ENCODE measurements at regions not wholly inside any gene's neighbourhood (a gene's known extent, or its start where the extent isn't known, plus 50 kb on each side); places are given as distances from the start of the nearest gene placed in this dataset.
A peak's percentile ranks its signal among the peaks of the same experiment; 100 is the strongest.
"Not testable (repeated sequence)": the region's sequence is repeated elsewhere in the genome, so short reads cannot be mapped to it uniquely, and the experiment has no call there.

DNA sequence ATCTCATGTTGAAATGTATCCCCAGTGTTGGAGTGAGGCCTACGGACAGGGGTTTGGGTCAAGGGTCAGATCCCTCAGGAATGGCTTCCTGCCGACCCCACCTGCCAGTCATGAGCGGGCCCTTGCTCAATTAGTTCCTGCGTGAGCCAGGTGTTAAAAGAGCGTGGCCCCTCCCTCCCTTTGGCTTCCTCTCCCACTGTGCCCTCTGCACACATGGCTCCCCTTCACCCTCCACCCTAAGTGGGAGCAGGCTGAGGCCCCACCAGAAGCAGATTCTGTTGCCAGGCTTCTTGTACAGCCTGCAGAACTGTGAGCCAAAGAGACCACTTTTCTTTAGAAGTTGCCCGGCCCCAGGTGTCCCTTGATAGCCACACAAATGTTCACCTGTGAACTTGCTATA lies 193.3 kb downstream of the NPIPB11 start:
- H3K4me3 ChIP-seq (ENCODE audit: low read depth, poor library complexity, severe bottlenecking); intact Hi-C loops (cut with DNase I; ENCODE audit: low total_unique reads): not testable (repeated sequence)
- DNase-seq (ENCODE audit: low spot score in 2 of 2): peak in 1 of 2 donors; percentile 62
- WGBS, 2 donors: 77 to 83% methylated on average over 5 of the region's 6 CpGs

DNA sequence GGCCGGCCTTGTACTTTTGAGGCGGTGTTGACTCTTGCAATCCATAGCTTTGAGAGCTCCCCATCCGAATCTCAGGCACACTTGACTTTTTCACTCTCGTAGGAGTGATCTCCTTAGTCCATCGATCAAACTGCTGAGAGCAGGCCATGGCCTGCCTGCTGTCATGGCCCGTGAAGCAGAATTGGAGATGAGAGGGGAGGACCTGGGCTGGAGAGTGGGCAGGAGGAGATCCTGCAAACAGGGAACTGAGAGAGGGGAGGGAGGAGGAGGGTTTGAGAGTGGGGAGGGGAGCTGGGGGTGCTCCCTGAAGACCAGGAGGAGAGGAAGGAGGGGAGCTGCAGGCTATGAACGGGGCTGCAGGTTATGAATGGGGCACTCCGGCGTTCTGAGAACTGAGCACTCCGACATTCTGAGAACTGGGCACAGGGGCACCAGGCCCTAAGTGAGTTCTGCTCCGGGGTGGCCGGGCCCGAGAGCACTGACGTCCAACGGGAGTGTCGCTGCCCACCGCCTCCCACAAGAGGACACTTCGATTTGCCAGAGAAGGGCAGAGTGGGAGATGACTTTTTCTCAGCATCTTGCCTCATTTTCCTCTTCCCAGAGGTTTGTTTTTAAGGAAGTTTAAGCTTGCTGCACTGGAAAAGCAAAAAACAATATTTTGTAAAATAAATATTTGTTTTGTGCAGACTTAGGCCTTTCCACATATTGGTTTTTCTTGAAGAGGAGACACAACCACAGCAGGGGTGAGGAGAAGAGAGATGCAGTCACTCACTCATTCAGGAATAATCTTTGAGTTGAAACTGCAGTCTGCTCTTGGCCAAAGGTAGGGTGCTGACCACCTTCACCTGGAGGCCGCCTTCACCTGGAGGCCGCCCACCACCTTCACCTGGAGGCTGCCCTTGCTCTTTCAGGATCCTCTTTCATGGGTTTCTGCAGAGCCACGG lies 194.2 kb downstream of the NPIPB11 start:
- 90 to 91% methylated on average over 21 of the region's 21 CpGs for WGBS, 2 donors
- intact Hi-C loops (cut with DNase I; ENCODE audit: low total_unique reads); H3K4me3 ChIP-seq (ENCODE audit: low read depth, poor library complexity, severe bottlenecking): not testable (repeated sequence)
- DNase-seq (ENCODE audit: low spot score in 2 of 2): peak in 1 of 2 donors; percentile 65

- 78% methylated on average over 12 of the region's 12 CpGs for WGBS, 2 donors
- H3K4me3 ChIP-seq (ENCODE audit: low read depth, poor library complexity, severe bottlenecking); intact Hi-C loops (cut with DNase I; ENCODE audit: low total_unique reads): not testable (repeated sequence)
- DNase-seq (ENCODE audit: low spot score in 2 of 2): peak in 1 of 2 donors; percentile 91
These were observed 195.1 kb downstream of the NPIPB11 start for GRCh38 chr16:29211456-29211855.

DNA sequence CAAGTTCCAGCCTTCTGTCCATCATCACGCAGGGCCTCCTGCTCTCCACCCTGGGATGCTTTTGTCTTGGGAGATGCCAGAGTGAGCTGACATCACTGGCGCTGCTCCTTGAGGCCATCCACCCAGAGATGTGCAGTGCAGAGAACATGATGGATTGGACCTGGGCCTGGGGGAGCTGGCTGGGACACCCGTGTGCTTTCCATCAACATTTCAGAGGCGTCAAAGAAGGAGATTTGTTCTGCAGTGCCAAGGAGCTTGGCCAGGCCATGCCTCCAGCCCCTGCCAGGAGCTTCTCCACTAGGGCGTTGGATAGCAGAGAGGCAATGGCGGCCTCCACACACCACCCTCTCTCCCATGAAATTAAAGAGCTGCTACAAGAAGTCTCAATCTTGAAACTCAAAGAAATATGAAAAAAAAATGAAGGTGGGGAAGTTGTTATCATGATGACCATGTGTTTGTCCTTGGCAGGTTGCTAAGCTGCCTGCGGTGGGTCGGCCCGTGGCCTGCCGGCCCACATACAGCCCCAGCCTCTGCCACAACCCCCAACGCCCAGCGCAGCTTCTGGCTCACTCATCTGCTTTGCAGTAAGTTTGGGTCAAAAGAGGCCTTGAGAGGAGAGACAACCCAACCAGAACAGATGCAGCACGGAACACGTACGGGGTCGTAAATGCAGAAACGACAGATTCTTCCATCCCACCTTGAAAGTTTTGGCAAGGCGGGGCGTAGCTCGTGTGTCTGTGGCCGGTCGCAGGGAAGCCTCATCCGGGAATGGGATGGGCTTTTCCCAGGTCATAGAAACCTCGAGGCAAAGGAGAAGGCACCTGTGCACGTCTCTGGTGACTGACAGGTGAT lies 196.0 kb downstream of the NPIPB11 start:
- H3K4me3 ChIP-seq (ENCODE audit: low read depth, poor library complexity, severe bottlenecking); intact Hi-C loops (cut with DNase I; ENCODE audit: low total_unique reads): not testable (repeated sequence)
- WGBS, 2 donors: 72 to 73% methylated on average over 21 to 22 of the region's 25 CpGs
- peak in 1 of 2 donors; percentile 73 for DNase-seq (ENCODE audit: low spot score in 2 of 2)

- H3K4me3 ChIP-seq (ENCODE audit: low read depth, poor library complexity, severe bottlenecking); intact Hi-C loops (cut with DNase I; ENCODE audit: low total_unique reads): not testable (repeated sequence)
- 73 to 74% methylated on average over 3 of the region's 3 CpGs for WGBS, 2 donors
- DNase-seq (ENCODE audit: low spot score in 2 of 2): peak in 1 of 2 donors; percentile 25
These were observed 200.4 kb downstream of the NPIPB11 start for GRCh38 chr16:29206120-29206519.

GRCh38 chr16:29205151-29205550 lies 201.4 kb downstream of the NPIPB11 start:
- intact Hi-C loops (cut with DNase I; ENCODE audit: low total_unique reads); H3K4me3 ChIP-seq (ENCODE audit: low read depth, poor library complexity, severe bottlenecking): not testable (repeated sequence)
- DNase-seq (ENCODE audit: low spot score in 2 of 2): peak in 1 of 2 donors; percentile 61
- WGBS, 2 donors: 84 to 95% methylated on average over 2 of the region's 2 CpGs

GRCh38 chr16:29204806-29205135 lies 201.7 kb downstream of the NPIPB11 start:
- peak in 1 of 2 donors; percentile 43 for DNase-seq (ENCODE audit: low spot score in 2 of 2)
- intact Hi-C loops (cut with DNase I; ENCODE audit: low total_unique reads): no loop called here
- TF ChIP-seq, protein P1, sequence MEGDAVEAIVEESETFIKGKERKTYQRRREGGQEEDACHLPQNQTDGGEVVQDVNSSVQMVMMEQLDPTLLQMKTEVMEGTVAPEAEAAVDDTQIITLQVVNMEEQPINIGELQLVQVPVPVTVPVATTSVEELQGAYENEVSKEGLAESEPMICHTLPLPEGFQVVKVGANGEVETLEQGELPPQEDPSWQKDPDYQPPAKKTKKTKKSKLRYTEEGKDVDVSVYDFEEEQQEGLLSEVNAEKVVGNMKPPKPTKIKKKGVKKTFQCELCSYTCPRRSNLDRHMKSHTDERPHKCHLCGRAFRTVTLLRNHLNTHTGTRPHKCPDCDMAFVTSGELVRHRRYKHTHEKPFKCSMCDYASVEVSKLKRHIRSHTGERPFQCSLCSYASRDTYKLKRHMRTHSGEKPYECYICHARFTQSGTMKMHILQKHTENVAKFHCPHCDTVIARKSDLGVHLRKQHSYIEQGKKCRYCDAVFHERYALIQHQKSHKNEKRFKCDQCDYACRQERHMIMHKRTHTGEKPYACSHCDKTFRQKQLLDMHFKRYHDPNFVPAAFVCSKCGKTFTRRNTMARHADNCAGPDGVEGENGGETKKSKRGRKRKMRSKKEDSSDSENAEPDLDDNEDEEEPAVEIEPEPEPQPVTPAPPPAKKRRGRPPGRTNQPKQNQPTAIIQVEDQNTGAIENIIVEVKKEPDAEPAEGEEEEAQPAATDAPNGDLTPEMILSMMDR (IDR thresholded peaks at IDR 0.05): no peak
- no peak for TF ChIP-seq POLR2A (IDR thresholded peaks at IDR 0.05)
- no peak overlapping the region for H3K4me3 ChIP-seq (ENCODE audit: low read depth, poor library complexity, severe bottlenecking)
- WGBS, 2 donors: 65 to 67% methylated on average over 6 of the region's 6 CpGs

- peak in 1 of 2 donors; percentile 64 for DNase-seq (ENCODE audit: low spot score in 2 of 2)
These were observed 202.3 kb downstream of the NPIPB11 start for GRCh38 chr16:29203933-29204805.

GRCh38 chr16:29203046-29203932 lies 203.2 kb downstream of the NPIPB11 start:
- 86 to 90% methylated on average over 28 of the region's 30 CpGs for WGBS, 2 donors
- peak in 1 of 2 donors; percentile 84 for DNase-seq (ENCODE audit: low spot score in 2 of 2)
- H3K4me3 ChIP-seq (ENCODE audit: low read depth, poor library complexity, severe bottlenecking); intact Hi-C loops (cut with DNase I; ENCODE audit: low total_unique reads): not testable (repeated sequence)

More at GRCh38 chr16:29203933-29204805, 202.3 kb downstream of the NPIPB11 start:
- WGBS, 2 donors: 65 to 72% methylated on average over 18 to 19 of the region's 19 CpGs
- H3K4me3 ChIP-seq (ENCODE audit: low read depth, poor library complexity, severe bottlenecking); intact Hi-C loops (cut with DNase I; ENCODE audit: low total_unique reads): not testable (repeated sequence)

DNA sequence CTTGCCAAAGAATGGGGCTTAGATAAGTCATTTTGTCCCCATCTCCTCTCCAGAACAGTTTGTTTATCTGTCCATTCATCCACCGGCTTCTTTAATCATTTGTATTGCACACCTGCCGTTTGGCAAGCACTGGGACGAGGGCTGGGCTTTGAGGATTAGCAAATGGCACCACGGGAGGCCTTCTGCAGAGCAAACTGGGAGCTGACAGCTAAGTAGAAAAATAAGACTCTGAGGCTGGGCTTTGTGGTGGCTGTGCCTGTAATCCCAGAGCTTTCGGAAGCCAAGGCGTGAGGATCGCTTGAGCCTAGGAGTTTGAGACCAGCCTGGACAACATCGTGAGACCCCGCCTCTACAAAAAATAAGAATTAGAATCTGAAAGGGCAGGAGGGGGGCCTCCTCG lies 203.9 kb downstream of the NPIPB11 start:
- intact Hi-C loops (cut with DNase I; ENCODE audit: low total_unique reads); H3K4me3 ChIP-seq (ENCODE audit: low read depth, poor library complexity, severe bottlenecking): not testable (repeated sequence)
- WGBS, 2 donors: 61 to 64% methylated on average over 10 of the region's 10 CpGs
- peak in 1 of 2 donors; percentile 87 for DNase-seq (ENCODE audit: low spot score in 2 of 2)

DNA sequence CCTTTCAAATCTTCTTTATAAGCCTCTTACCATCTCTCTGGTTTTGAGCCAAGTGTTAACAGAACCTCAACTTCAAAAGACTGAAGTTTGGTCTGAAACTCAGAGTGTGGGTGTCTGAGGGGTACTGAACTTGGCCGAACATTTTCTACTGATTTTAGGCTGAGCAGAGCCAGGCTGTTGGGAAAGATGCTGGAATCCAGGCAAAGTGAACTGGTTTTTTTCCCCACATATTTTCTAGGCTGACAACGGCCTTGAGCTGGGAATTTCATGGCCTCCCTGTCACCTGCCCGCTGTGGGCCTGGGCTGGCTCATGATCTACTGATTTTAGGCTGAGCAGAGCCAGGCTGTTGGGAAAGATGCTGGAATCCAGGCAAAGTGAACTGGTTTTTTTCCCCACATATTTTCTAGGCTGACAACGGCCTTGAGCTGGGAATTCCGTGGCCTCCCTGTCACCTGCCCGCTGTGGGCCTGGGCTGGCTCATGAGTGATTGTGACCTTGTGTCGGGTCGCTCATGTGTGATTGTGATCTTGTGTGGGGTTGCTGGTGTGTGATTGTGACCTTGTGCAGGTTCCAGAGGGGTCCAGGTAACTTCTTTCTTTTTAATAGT lies 204.4 kb downstream of the NPIPB11 start:
- DNase-seq (ENCODE audit: low spot score in 2 of 2): peak; percentile 63 to 90
- intact Hi-C loops (cut with DNase I; ENCODE audit: low total_unique reads); H3K4me3 ChIP-seq (ENCODE audit: low read depth, poor library complexity, severe bottlenecking): not testable (repeated sequence)
- 25 to 41% methylated on average over 8 of the region's 8 CpGs for WGBS, 2 donors
